ENCODE measurements at regions not wholly inside any gene's neighbourhood (a gene's known extent, or its start where the extent isn't known, plus 50 kb on each side); places are given as distances from the start of the nearest gene placed in this dataset.

DNA sequence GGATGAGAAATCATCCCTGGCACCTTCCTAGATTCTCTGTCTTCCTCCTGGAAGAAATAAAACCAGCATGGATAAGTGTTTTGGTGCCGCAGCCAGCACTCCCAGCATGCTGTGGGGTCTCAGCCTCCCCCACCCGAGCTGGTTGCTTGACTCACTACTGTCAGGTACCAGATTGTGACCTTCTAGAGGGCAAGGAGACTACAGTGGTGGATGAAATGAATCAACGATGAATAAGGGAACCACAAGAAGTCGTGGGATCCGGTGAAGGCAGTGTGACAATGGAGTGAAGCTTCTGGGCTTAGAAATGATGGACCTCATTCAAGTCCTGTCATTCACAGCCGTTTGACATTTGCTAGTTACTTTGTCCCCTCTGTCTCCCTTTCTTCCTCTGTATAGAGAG, 50.2 kb upstream of the SLCO3A1 start:
- no peak for DNase-seq
- no peak for ATAC-seq (ENCODE audit: low read depth in 2 of 2)
- Histone ChIP-seq H3K27ac (ENCODE audit: insufficient read depth, low read length, poor library complexity, severe bottlenecking) (no peak overlapping the region), H3K4me3 (ENCODE audit: low read depth, low read length) (no peak overlapping the region), H3K27me3 (ENCODE audit: control insufficient read depth, insufficient read depth, low read length) (peaks cover 12% of the 10 kb centered on the region), H3K9me3 (ENCODE audit: control insufficient read depth in 2 of 2, low read length in 2 of 2) (no peaks in the 10 kb centered on the region), H3K4me1 (ENCODE audit: control insufficient read depth, insufficient read depth, low read length, poor library complexity, severe bottlenecking) (no peaks in the 10 kb centered on the region), H3K36me3 (ENCODE audit: control insufficient read depth, insufficient read depth, low read length) (no peaks in the 10 kb centered on the region)
- H3K27ac Mint-ChIP-seq, result no peak overlapping the region
- H3K4me1 Mint-ChIP-seq, result no peaks in the 10 kb centered on the region
- no peaks in the 10 kb centered on the region for H3K36me3 Mint-ChIP-seq
- peaks cover 19% of the 10 kb centered on the region for H3K27me3 Mint-ChIP-seq
- H3K9me3 Mint-ChIP-seq, result no peaks in the 10 kb centered on the region
- H3K4me3 Mint-ChIP-seq, result no peak overlapping the region

Data from CD4-positive, CD25-positive, alpha-beta regulatory T cell (primary cell).